Stimulated activated CD4-positive, alpha-beta T cell treated with anti-CD3 and anti-CD28 coated beads, TNF-alpha, amount 100 ng/mL, for 1 hour (primary cell): ENCODE measurements at regions not wholly inside any gene's neighbourhood (a gene's known extent, or its start where the extent isn't known, plus 50 kb on each side); places are given as distances from the start of the nearest gene placed in this dataset.
A peak's percentile ranks its signal among the peaks of the same experiment; 100 is the strongest.
"Not testable (repeated sequence)": the region's sequence is repeated elsewhere in the genome, so short reads cannot be mapped to it uniquely, and the experiment has no call there.

ENCODE experiments used
- DNase-seq, 3 donors: peaks; one replicate each; pipeline ENCODE4 v3.0.0-alpha.2; 2020; ENCODE audit warnings: low read depth in 3 of 3, low spot score in 1 of 3

DNA sequence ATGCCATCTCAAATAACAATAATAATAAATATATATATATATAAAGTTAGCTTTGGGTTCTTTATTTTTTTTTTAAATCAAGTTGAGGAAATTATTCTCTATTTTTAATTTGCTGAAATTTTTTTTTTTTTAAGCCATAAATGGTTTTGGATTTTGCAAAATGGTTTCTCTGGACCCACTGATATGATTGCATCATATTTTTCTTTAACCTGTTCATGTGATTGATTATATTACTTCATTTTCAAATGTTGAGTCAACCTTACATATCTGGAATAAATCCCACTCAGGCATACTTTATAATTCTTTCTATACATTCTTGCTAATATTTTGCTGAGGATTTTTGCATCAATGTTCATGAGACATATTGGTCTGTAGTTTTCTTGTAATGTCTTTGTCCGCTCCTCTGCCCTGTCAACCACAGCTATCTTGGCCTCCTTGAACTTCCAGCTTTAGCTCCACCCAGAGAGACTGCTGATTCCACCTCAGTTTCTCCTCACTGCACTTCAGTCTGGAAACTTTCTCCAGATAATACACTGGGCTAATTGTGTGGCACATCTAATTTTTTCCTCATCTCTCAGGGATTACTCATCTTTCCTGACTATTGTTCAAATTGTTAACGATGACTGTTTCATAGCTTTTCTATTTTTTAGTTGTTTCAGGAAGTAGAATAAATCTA, 160.9 kb upstream of the GIMD1 start:
- no peak for DNase-seq

GRCh38 chr4:106527316-106527715, 158.7 kb upstream of the GIMD1 start:
- DNase-seq = no peak

- DNase-seq = not testable (repeated sequence)
These were observed 156.8 kb upstream of the GIMD1 start for GRCh38 chr4:106525425-106525824.

GRCh38 chr4:106524772-106525171, 156.2 kb upstream of the GIMD1 start:
- not testable (repeated sequence) for DNase-seq

GRCh38 chr4:106522839-106523238, 154.3 kb upstream of the GIMD1 start:
- no peak for DNase-seq

GRCh38 chr4:106512706-106513105, 144.1 kb upstream of the GIMD1 start:
- no peak for DNase-seq

GRCh38 chr4:106507440-106507839, 138.9 kb upstream of the GIMD1 start:
- DNase-seq = no peak

DNA sequence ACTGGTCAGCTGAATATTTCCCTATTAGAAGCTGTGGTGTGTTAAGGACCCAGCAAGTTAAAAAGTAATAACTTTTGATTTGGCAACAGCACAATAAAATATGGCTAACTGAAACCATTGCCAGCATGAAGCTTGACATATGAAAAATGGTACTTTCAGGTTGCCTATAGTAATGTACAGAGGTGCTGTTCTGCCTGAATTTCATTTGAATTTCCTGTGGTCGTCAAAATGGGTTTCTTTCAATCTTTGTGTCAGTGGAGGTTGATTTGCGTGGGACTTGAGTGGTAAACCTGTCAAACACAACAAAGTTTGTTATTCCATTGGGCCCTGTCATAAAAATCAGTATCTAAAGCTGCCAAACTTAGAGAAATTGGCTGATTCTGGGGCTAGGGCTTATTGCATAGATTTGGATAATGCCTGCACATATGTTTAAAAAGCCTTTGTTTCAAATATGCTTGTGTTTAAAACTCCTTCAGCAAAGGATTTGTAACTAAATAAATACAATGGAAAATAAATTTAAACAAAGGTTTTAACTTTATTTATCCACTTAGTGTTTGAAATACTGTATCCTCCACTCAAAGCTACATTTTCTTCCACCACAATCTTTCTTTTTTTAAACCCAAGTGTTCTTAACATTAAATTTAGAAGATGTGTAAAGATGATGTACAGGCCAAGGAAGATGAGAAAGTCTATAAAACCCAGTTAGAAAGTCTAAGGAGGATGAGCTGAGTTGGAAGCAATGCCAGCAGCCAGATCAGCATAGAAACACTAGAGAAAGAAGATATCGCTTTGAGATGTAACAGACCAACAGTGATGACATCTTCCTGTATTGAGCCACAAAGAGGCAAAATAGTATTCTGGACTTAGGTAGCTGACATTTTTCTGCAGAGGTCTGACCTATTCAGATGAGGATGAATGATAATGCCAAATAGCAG, 134.8 kb upstream of the GIMD1 start:
- DNase-seq = no peak

DNA sequence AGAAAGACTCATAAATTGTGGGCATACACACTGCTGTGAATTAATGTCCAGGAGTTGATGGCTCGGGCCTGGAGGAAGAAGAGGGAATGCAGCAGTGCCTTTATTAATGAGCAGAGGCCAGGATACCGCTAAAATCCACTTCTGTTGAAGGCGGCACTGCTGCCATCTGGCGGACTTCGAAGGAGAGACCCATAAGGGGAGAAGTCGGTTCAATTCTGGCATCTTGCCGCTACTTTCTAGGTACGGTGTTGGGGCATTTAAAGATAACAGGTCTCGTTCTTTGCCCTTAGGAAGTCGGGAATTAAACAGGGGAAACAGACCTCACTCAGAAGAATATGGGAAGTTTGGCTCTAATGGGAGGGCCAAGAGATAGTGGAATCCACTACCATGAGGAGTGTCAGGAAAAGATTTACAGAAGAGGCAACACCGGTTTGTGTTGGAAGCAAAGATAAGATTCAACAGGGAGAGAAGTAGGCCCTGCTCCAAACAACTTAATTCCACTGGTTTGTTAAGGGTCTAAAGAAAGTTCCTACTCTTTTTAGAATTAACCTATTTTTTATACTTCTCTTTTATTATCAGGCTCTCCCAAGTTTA, 133.6 kb upstream of the GIMD1 start:
- DNase-seq = peak in 1 of 3 donors; percentile 17

DNA sequence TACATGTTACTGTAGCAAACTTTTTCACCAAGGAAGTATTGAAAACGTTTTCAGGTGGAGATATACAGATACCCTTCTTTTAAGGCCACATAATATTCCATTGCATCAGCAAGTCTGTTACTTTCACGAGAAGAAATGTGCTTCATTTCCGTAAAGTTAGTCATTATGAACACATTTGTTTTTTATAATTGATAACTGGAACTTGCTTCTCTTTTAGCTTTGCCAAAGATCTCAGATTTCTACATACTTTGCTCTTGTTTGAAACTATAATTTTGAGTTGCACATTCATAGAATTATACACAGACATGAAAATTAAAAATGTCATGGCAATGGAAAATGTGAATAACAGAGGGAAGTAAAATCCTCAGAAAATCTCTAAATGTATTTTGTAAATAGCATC, 128.7 kb upstream of the GIMD1 start:
- no peak for DNase-seq

- DNase-seq = no peak
These were observed 127.5 kb upstream of the GIMD1 start for GRCh38 chr4:106496061-106496460.

- DNase-seq = no peak
These were observed 126.9 kb upstream of the GIMD1 start for GRCh38 chr4:106495476-106495875.

- no peak for DNase-seq
These were observed 125.5 kb upstream of the GIMD1 start for GRCh38 chr4:106494066-106494465.

- no peak for DNase-seq
These were observed 124.5 kb upstream of the GIMD1 start for GRCh38 chr4:106493086-106493485.

- no peak for DNase-seq
These were observed 118.0 kb upstream of the GIMD1 start for GRCh38 chr4:106486533-106486932.

- no peak for DNase-seq
These were observed 113.2 kb upstream of the GIMD1 start for GRCh38 chr4:106481801-106482200.

DNA sequence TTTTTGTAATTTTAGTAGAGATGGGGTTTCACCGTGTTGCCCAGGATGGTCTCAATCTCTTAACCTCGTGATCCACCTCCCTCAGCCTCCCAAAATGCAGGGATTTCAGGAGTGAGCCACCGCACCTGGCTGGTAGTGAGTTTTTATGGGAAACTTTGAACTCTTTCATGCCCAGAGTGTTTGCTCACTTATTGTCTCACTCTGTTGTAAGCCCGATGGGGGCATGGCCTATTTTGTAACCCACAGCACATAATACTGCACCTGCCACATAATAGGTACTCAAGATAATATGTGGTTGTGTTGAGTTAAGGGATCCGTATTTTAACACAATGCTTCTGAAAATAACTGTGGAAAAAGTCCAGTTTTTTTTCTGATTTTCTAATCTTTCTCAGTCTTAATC, 109.6 kb upstream of the GIMD1 start:
- no peak for DNase-seq

GRCh38 chr4:106476741-106477140, 108.2 kb upstream of the GIMD1 start:
- no peak for DNase-seq

DNA sequence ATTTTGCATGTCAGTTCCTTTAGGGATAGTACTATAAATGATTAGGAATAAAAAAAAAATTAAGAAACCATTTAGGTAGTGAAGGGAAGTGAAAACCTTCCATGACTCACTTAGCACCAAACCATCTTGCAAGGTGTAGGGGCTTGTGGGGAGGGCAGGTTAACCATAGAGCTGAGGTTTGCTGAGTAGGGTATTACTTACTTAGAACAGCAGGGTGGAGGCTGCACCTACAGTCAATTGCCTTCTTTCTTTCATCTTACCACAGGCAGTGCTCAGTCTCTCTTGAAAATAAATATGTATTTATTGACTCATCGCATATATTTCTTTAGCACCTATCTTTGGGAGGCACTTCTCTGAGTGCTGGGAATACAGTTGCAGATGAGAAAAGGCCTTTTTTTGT, 104.9 kb upstream of the GIMD1 start:
- DNase-seq = no peak

DNA sequence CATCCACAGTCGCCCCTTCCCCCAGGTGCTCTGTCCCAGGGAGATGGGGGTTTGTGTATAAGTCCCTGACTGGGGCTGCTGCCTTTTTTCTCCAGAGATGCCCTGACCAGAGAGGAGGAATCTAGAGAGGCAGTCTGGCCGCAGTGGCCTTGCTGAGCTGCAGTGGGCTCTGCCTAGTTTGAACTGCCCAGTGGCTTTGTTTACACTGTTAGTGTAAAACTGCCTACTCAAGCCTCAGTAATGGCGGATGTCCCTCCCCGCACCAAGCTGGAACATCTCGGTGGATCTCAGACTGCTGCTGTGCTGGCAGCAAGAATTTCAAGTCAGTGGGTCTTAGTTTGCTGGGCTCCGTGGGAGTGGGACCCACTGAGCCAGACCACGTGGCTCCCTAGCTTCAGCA, 102.6 kb upstream of the GIMD1 start:
- DNase-seq = no peak

- DNase-seq = no peak
These were observed 95.0 kb upstream of the GIMD1 start for GRCh38 chr4:106463622-106464021.

DNA sequence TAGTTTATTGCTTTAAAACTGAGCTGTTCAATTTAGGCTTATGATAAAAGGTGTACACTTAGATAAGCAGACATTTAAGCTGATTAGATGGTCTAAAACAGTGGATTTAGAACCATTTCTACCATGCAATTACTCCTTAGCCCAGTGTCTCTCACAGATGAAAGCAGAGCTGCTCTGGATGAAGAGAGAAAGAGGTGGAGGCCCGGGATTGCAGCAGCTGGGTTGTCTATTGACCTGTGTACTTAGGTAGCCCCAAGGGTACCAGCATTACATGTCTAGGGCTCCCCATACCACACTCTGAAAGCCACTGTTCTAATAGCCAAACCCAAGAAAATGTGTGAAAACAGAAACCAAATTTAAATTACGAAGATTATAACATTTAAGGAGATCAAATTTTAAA, 86.0 kb upstream of the GIMD1 start:
- no peak for DNase-seq
